HEK293 (cell line): ENCODE measurements at regions not wholly inside any gene's neighbourhood (a gene's known extent, or its start where the extent isn't known, plus 50 kb on each side); places are given as distances from the start of the nearest gene placed in this dataset.
"Not testable (repeated sequence)": the region's sequence is repeated elsewhere in the genome, so short reads cannot be mapped to it uniquely, and the experiment has no call there.

Experiments used
- CTCF ChIA-PET: fragments of 350-600 bp; formaldehyde crosslinking; extraction: SDS; loops from one replicate; lab custom pipeline; 2021; ENCODE audit warnings: antibody characterized with exemption; lab: Yijun Ruan, JAX
- POLR2A ChIA-PET: fragments of 300-600 bp; formaldehyde crosslinking; extraction: SDS; loops from one replicate; lab custom pipeline; 2020; ENCODE audit warnings: antibody characterized with exemption, inconsistent platforms; lab: Yijun Ruan, JAX
- H3K27ac ChIP-seq: fragments of 200-500 bp; sonication (Bioruptor generic); 2 replicates; pipeline ENCODE4 v1.5.1; 2014; ENCODE audit warnings: low read depth, low read length, control low read depth, inconsistent platforms; ENCODE audit errors: extremely low read depth
- H3K36me3 ChIP-seq, 2 experiments: fragments of 200-500 bp in 1 of 2; sonication (Bioruptor generic) in 1 of 2; 1 replicate in 1 of 2; 2 replicates in 1 of 2; pipeline ENCODE4 v1.5.1; 2014 to 2017; ENCODE audit warnings: inconsistent platforms in 2 of 2, low read length in 2 of 2; ENCODE audit not compliant: control insufficient read depth in 2 of 2, insufficient read depth in 1 of 2
- H3K4me1 ChIP-seq: fragments of 200-500 bp; sonication (Bioruptor generic); 2 replicates; pipeline ENCODE4 v1.5.1; 2014; ENCODE audit warnings: mild to moderate bottlenecking, low read length, inconsistent platforms; ENCODE audit not compliant: control insufficient read depth, insufficient read depth
- H3K4me3 ChIP-seq: 2 replicates; pipeline ENCODE4 v1.5.1; 2011; ENCODE audit warnings: low read depth, mild to moderate bottlenecking, control low read depth, low read length, moderate library complexity
- H3K9me3 ChIP-seq: fragments of 200-500 bp; sonication (Bioruptor generic); 2 replicates; pipeline ENCODE4 v1.5.1; 2014; ENCODE audit warnings: low read depth, low read length, inconsistent platforms; ENCODE audit not compliant: control insufficient read depth, insufficient read depth
- MZF1 ChIP-seq: fragments of 450-650 bp; formaldehyde crosslinking; IDR thresholded peaks from 2 replicates; pipeline ENCODE4 v1.5.1; 2017; ENCODE audit warnings: missing biosample characterization, missing genetic modification characterization, borderline replicate concordance
- PATZ1 ChIP-seq: fragments of 450-650 bp; formaldehyde crosslinking; IDR thresholded peaks from 2 replicates; pipeline ENCODE4 v1.5.1; 2016; ENCODE audit warnings: missing biosample characterization, missing genetic modification characterization
- ZBTB48 ChIP-seq: fragments of 450-650 bp; formaldehyde crosslinking; IDR thresholded peaks from 2 replicates; pipeline ENCODE4 v1.5.1; 2016; ENCODE audit warnings: missing biosample characterization, missing genetic modification characterization
- ZNF133 ChIP-seq: fragments of 450-650 bp; formaldehyde crosslinking; IDR thresholded peaks from 2 replicates; pipeline ENCODE4 v1.5.1; 2016; ENCODE audit warnings: missing biosample characterization, missing genetic modification characterization
- ZNF202 ChIP-seq: fragments of 450-650 bp; formaldehyde crosslinking; IDR thresholded peaks from 2 replicates; pipeline ENCODE4 v1.5.1; 2016; ENCODE audit warnings: missing biosample characterization, missing genetic modification characterization, borderline replicate concordance
- ZNF488 ChIP-seq: fragments of 450-650 bp; formaldehyde crosslinking; IDR thresholded peaks from 2 replicates; pipeline ENCODE4 v1.5.1; 2016; ENCODE audit warnings: missing biosample characterization, missing genetic modification characterization
- ZNF510 ChIP-seq: fragments of 450-650 bp; formaldehyde crosslinking; IDR thresholded peaks from 2 replicates; pipeline ENCODE4 v1.5.1; 2018; ENCODE audit warnings: mild to moderate bottlenecking, missing genetic modification characterization, missing biosample characterization; ENCODE audit not compliant: insufficient replicate concordance
- ZNF585B ChIP-seq: fragments of 450-650 bp; formaldehyde crosslinking; IDR thresholded peaks from 2 replicates; pipeline ENCODE4 v1.5.1; 2016; ENCODE audit warnings: missing biosample characterization, missing genetic modification characterization
- TF ChIP-seq, protein P1 (sequence below): fragments of 450-650 bp; formaldehyde crosslinking; IDR thresholded peaks from 2 replicates; pipeline ENCODE4 v1.5.1; 2017; ENCODE audit warnings: missing biosample characterization, missing genetic modification characterization
- TF ChIP-seq, protein P2 (sequence below): fragments of 450-650 bp; formaldehyde crosslinking; IDR thresholded peaks from 2 replicates; pipeline ENCODE4 v1.5.1; 2016; ENCODE audit warnings: missing biosample characterization, missing genetic modification characterization

DNA sequence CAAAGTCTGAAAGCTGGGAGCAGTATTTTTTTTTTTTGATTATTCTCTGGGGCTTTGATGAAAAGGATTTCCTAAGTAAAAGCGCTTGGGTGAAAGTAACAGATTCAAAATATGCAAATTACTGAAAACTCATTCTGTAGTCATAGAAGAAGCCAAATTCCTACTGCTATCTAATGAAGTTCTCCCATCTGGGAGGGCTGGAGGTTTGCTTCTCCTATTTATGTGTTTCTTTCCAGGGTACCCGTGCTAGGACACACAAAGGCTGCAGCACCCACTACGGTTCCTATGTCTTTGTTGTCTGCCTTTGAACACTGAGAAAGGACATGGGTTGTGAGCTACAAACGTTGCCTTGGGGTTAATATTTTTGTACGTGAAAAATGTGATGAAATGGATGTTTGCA lies 324.7 kb upstream of the KAZN start (continued):
- TF ChIP-seq PATZ1 (tag by site-specific recombination) (no peak), ZNF133 (tag by site-specific recombination) (no peak), ZNF510 (tag by site-specific recombination) (no peak), ZNF488 (tag by site-specific recombination) (no peak), MZF1 (tag by site-specific recombination) (no peak), ZBTB48 (tag by site-specific recombination) (no peak)

DNA sequence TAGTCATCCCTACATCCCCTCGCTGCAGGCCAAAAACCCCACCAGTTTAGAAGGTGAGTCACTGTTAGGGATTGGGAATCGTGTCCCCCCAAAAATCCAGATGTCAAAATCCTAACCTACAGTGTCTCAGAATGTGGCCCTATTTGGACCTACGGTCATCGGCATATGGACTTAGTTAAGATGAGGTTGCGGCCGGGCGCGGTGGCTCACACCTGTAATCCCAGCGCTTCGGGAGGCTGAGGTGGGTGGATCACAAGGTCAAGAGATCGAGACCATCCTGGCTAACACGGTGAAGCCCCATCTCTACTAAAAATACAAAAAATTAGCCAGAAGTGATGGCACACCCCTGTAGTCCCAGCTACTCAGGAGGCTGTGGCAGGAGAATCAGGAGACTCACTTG lies 318.6 kb upstream of the KAZN start:
- H3K4me1 ChIP-seq, POLR2A ChIA-PET, H3K9me3 ChIP-seq, H3K27ac ChIP-seq, H3K4me3 ChIP-seq, H3K36me3 ChIP-seq: not testable (repeated sequence)
- CTCF ChIA-PET, result interaction anchor here (0.6 kb wide), 1 partner anchor 35 kb away, joined by 3 read pairs; no protein-coding TSS in a partner anchor

DNA sequence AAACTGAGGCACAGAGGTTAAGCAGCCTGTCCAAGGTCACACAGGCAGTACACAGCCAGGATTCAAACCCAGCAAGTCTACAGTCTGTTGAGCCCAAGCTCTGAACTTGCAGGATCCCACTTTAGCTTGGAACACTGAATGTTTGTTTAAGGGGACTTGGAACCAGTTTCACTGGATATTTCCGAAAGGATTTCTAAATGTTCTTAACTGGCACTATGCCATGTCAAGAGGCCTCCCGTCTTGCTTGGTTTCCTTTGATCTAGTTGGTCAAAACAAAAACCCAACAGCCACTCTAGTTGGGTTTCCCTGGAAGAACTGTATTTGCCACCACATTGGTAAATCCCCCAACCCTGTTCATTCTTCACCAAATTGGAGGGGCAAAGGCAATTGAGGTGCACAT lies 317.6 kb upstream of the KAZN start:
- ChIA-PET POLR2A (no interaction called here), CTCF (no interaction called here)
- TF ChIP-seq ZNF202 (tag by site-specific recombination) (no peak), ZNF488 (tag by site-specific recombination) (no peak)
- H3K27ac ChIP-seq, result no peak overlapping the region
- no peak overlapping the region for H3K4me3 ChIP-seq
- no peaks in the 10 kb centered on the region for H3K4me1 ChIP-seq
- no peaks in the 10 kb centered on the region for H3K36me3 ChIP-seq
- no peaks in the 10 kb centered on the region for H3K9me3 ChIP-seq

DNA sequence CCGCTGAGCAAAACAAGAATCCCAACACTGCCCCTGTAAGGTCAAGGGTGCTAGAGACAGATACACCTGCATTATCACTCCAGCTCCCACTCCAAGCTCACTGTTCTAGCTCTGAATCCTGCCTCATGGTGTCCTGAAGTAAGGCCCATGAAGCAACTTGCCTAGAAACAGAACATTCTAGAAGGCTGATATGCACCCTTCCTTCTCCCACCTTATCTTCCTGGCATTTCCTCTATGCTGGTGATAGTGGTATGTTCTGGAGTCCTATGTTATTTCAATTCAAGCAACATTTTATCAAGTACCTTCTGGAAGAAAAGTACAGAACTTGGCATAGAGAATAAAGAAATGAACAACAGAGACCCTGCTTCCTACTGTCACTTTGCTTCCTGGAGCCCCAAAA lies 317.1 kb upstream of the KAZN start:
- POLR2A ChIA-PET, result no interaction called here
- CTCF ChIA-PET, result no interaction called here
- no peak overlapping the region for H3K27ac ChIP-seq

DNA sequence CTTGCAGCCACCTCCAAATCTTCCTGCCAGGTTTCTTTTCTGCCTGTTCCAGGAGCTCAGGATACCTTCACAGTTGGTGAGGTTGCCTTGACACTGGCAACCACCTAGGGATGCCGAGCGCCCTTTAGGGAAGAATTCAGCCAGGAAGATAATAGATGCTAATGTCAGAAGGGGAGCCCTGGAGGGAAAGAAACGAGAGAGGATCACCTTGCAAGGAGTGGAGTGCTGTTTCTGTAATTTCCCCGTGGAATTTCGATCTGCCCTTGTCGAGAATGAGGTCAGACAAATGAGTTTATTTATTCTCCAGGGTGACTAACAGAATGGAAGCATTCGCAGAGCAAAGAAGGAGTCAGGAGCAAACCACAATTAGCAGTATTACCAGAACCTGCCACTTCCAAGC lies 315.8 kb upstream of the KAZN start:
- Histone ChIP-seq H3K9me3 (no peaks in the 10 kb centered on the region), H3K4me3 (no peak overlapping the region), H3K27ac (no peak overlapping the region), H3K36me3 (no peaks in the 10 kb centered on the region), H3K4me1 (no peaks in the 10 kb centered on the region)
- POLR2A ChIA-PET, result no interaction called here
- CTCF ChIA-PET, result no interaction called here
- TF ChIP-seq, protein P1, sequence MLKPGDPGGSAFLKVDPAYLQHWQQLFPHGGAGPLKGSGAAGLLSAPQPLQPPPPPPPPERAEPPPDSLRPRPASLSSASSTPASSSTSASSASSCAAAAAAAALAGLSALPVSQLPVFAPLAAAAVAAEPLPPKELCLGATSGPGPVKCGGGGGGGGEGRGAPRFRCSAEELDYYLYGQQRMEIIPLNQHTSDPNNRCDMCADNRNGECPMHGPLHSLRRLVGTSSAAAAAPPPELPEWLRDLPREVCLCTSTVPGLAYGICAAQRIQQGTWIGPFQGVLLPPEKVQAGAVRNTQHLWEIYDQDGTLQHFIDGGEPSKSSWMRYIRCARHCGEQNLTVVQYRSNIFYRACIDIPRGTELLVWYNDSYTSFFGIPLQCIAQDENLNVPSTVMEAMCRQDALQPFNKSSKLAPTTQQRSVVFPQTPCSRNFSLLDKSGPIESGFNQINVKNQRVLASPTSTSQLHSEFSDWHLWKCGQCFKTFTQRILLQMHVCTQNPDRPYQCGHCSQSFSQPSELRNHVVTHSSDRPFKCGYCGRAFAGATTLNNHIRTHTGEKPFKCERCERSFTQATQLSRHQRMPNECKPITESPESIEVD (tag by site-specific recombination), result no peak
- TF ChIP-seq ZNF585B (tag by site-specific recombination), result no peak

More for the DNA sequence above, 317.1 kb upstream of the KAZN start:
- TF ChIP-seq, protein P2, sequence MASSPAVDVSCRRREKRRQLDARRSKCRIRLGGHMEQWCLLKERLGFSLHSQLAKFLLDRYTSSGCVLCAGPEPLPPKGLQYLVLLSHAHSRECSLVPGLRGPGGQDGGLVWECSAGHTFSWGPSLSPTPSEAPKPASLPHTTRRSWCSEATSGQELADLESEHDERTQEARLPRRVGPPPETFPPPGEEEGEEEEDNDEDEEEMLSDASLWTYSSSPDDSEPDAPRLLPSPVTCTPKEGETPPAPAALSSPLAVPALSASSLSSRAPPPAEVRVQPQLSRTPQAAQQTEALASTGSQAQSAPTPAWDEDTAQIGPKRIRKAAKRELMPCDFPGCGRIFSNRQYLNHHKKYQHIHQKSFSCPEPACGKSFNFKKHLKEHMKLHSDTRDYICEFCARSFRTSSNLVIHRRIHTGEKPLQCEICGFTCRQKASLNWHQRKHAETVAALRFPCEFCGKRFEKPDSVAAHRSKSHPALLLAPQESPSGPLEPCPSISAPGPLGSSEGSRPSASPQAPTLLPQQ, result no peak
- Histone ChIP-seq H3K36me3 (no peaks in the 10 kb centered on the region), H3K9me3 (no peaks in the 10 kb centered on the region), H3K4me3 (no peak overlapping the region), H3K4me1 (no peaks in the 10 kb centered on the region)
